ENCODE measurements at regions not wholly inside any gene's neighbourhood (a gene's known extent, or its start where the extent isn't known, plus 50 kb on each side); places are given as distances from the start of the nearest gene placed in this dataset.

DNA sequence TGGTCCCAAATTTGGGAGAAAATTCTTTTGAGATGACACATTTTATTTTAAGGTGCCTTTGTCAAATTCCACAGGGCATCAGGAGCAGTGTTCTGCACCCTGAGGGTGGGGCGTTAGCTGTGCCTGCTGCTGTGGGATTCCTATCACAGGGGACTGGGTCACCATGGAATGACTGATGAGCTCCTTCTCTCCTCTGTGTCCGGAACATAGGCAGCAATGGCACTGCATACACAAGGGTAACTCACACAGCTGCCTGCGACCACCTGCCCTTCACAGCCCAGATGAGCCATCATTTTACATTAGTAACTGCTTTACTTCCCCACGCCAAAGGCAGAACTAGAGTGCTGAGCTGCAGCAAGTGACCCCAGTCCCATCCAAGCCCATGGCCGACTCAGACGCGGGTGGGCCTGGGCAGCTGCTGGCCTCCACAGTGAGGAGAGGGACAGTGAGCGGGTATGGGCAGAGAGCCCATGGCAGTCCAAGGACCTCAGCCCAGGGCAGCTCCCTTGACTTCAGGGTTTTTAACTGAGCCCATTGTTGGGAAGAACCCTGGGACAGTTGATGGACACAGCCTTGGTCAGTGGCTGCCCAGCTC is 93.7 kb downstream of the GADD45G start:
- Histone ChIP-seq H3K27ac (ENCODE audit: poor library complexity, severe bottlenecking) (no peak overlapping the region), H3K9me3 (ENCODE audit: severe bottlenecking) (no peaks in the 10 kb centered on the region), H3K27me3 (ENCODE audit: insufficient read depth, poor library complexity, severe bottlenecking) (no peaks in the 10 kb centered on the region), H3K36me3 (ENCODE audit: low read depth) (no peaks in the 10 kb centered on the region), H3K4me3 (ENCODE audit: severe bottlenecking) (no peak overlapping the region), H3K4me1 (ENCODE audit: insufficient read depth, poor library complexity, severe bottlenecking) (no peaks in the 10 kb centered on the region)
- ATAC-seq (ENCODE audit: low read depth) (no peak), DNase-seq (ENCODE audit: low spot score) (no peak)
- TF ChIP-seq, protein P1, sequence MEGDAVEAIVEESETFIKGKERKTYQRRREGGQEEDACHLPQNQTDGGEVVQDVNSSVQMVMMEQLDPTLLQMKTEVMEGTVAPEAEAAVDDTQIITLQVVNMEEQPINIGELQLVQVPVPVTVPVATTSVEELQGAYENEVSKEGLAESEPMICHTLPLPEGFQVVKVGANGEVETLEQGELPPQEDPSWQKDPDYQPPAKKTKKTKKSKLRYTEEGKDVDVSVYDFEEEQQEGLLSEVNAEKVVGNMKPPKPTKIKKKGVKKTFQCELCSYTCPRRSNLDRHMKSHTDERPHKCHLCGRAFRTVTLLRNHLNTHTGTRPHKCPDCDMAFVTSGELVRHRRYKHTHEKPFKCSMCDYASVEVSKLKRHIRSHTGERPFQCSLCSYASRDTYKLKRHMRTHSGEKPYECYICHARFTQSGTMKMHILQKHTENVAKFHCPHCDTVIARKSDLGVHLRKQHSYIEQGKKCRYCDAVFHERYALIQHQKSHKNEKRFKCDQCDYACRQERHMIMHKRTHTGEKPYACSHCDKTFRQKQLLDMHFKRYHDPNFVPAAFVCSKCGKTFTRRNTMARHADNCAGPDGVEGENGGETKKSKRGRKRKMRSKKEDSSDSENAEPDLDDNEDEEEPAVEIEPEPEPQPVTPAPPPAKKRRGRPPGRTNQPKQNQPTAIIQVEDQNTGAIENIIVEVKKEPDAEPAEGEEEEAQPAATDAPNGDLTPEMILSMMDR (IDR thresholded peaks at IDR 0.05; ENCODE audit: poor library complexity, severe bottlenecking), result no peak

DNA sequence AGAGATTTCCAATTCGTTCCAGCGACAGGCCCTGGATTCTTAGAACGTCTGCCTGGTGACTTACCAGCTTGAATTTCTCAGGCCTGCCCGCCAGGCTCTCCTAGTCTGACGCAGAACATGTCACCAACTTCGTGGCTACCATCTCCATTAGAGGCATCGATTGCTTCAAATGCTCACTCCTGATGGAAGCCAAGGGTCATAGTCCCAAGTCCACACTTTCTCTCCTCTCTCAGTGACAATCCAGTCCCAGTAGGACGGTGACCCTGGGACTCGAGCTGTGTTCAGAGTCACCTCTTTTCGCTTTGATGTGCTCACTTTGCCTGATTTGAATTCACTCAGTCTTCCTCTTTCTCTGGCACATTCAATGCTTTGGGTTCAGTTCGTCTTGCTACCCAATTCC is 94.8 kb downstream of the GADD45G start:
- ATAC-seq (ENCODE audit: low read depth) (no peak), DNase-seq (ENCODE audit: low spot score) (no peak)
- Histone ChIP-seq H3K27ac (ENCODE audit: poor library complexity, severe bottlenecking) (no peak overlapping the region), H3K4me1 (ENCODE audit: insufficient read depth, poor library complexity, severe bottlenecking) (no peaks in the 10 kb centered on the region), H3K36me3 (ENCODE audit: low read depth) (no peaks in the 10 kb centered on the region), H3K9me3 (ENCODE audit: severe bottlenecking) (no peaks in the 10 kb centered on the region), H3K27me3 (ENCODE audit: insufficient read depth, poor library complexity, severe bottlenecking) (no peaks in the 10 kb centered on the region), H3K4me3 (ENCODE audit: severe bottlenecking) (no peak overlapping the region)
- TF ChIP-seq, protein P1 (IDR thresholded peaks at IDR 0.05; ENCODE audit: poor library complexity, severe bottlenecking), result no peak

- Histone ChIP-seq H3K36me3 (ENCODE audit: low read depth) (no peaks in the 10 kb centered on the region), H3K4me1 (ENCODE audit: insufficient read depth, poor library complexity, severe bottlenecking) (no peaks in the 10 kb centered on the region), H3K27ac (ENCODE audit: poor library complexity, severe bottlenecking) (no peak overlapping the region), H3K27me3 (ENCODE audit: insufficient read depth, poor library complexity, severe bottlenecking) (peaks cover 7% of the 10 kb centered on the region), H3K4me3 (ENCODE audit: severe bottlenecking) (no peak overlapping the region), H3K9me3 (ENCODE audit: severe bottlenecking) (no peaks in the 10 kb centered on the region)
- TF ChIP-seq, protein P1 (IDR thresholded peaks at IDR 0.05; ENCODE audit: poor library complexity, severe bottlenecking), result no peak
- DNase-seq (ENCODE audit: low spot score) (no peak), ATAC-seq (ENCODE audit: low read depth) (no peak)
Observed at GRCh38 chr9:89701221-89701798, 96.5 kb downstream of the GADD45G start.

- no peaks in the 10 kb centered on the region for H3K9me3 ChIP-seq (ENCODE audit: severe bottlenecking)
- ATAC-seq (ENCODE audit: low read depth), result no peak
- H3K36me3 ChIP-seq (ENCODE audit: low read depth), result no peaks in the 10 kb centered on the region
- TF ChIP-seq, protein P1 (IDR thresholded peaks at IDR 0.05; ENCODE audit: poor library complexity, severe bottlenecking), result no peak
- H3K4me1 ChIP-seq (ENCODE audit: insufficient read depth, poor library complexity, severe bottlenecking), result no peaks in the 10 kb centered on the region
- no peak overlapping the region for H3K4me3 ChIP-seq (ENCODE audit: severe bottlenecking)
- H3K27me3 ChIP-seq (ENCODE audit: insufficient read depth, poor library complexity, severe bottlenecking), result peaks cover 7% of the 10 kb centered on the region
- DNase-seq (ENCODE audit: low spot score), result no peak
- no peak overlapping the region for H3K27ac ChIP-seq (ENCODE audit: poor library complexity, severe bottlenecking)
Observed at GRCh38 chr9:89702401-89702800, 97.6 kb downstream of the GADD45G start.

- no peaks in the 10 kb centered on the region for H3K36me3 ChIP-seq (ENCODE audit: low read depth)
- TF ChIP-seq, protein P1 (IDR thresholded peaks at IDR 0.05; ENCODE audit: poor library complexity, severe bottlenecking), result no peak
Observed at GRCh38 chr9:89705651-89706050, 100.8 kb downstream of the GADD45G start.

More at GRCh38 chr9:89705651-89706050, 100.8 kb downstream of the GADD45G start:
- H3K9me3 ChIP-seq (ENCODE audit: severe bottlenecking), result no peaks in the 10 kb centered on the region
- no peak for ATAC-seq (ENCODE audit: low read depth)
- H3K27ac ChIP-seq (ENCODE audit: poor library complexity, severe bottlenecking), result no peak overlapping the region
- no peak overlapping the region for H3K4me3 ChIP-seq (ENCODE audit: severe bottlenecking)
- no peak for DNase-seq (ENCODE audit: low spot score)
- peaks cover 7% of the 10 kb centered on the region for H3K27me3 ChIP-seq (ENCODE audit: insufficient read depth, poor library complexity, severe bottlenecking)
- H3K4me1 ChIP-seq (ENCODE audit: insufficient read depth, poor library complexity, severe bottlenecking), result no peaks in the 10 kb centered on the region
